Head of caudate nucleus (tissue), 42 donors: ENCODE measurements at regions not wholly inside any gene's neighbourhood (a gene's known extent, or its start where the extent isn't known, plus 50 kb on each side); places are given as distances from the start of the nearest gene placed in this dataset.
A peak's percentile ranks its signal among the peaks of the same experiment; 100 is the strongest.
"Not testable (repeated sequence)": the region's sequence is repeated elsewhere in the genome, so short reads cannot be mapped to it uniquely, and the experiment has no call there.

ENCODE experiments used
- DNase-seq, 42 donors: peaks; one replicate each; pipeline versions ENCODE4 v3.0.0 to v3.0.0-alpha.2; 2020 to 2021; ENCODE audit warnings: mixed read lengths in 7 of 42
- intact Hi-C: fragments of 100-400 bp; cut with DNase I; formaldehyde crosslinking; loops from one replicate; pipeline ENCODE4 v1.15.0; 2022

DNA sequence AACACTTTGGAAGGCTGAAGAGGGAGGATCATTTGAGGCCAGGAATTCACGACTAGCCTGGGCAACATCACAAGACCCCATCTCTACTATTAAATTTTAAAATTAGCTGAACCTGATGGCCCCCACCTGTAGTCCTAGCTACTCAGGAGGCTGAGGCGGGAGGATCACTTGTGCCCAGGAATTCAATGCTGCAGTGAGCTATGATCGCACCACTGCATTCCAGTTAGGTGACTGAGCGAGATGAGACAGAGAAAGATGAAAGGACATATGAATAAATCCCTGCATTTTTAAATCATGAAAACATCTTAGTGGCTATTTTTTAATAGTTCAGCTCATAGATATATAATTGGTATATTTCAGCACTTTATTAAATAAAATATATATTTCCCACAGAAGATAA, 93.8 kb downstream of the GPR63 start:
- intact Hi-C loops, result no loop called here
- no peak for DNase-seq

DNA sequence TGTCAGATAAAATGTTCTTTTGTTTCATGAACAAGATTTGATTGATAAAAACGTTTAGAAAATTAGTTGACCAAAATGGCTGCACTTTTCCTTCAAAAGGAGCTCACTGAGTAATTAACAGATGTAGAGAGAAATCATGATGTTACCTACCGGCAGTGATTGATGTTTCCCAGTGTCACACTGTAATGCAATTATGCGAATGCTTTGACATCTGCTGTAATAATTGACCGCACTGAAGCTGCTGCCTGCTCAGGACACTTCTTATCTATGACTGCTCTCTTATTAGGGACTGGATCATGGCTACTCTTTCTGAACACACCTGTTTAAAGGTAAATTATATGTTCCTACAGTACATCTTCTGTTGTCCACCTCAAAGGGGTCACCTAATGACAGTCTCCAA, 94.6 kb downstream of the GPR63 start:
- DNase-seq, result no peak

DNA sequence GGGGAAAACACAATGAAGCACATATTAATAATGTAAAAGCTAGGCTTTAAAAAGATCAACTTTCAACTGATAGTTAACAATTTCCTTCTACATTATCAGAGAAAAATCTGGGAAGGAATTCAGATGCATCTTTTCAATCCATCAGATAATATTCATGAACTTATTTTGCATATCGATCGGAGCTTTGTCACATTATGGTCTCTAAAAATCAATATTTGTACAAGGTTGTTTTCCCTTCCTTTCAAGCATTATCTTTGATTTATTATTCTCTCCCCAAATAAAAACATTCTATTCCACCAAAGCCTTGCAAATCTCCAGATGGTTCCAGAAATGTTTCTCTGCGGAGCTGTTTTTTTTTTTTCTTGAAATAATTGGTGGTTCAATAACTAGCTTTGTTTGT, 101.9 kb downstream of the GPR63 start:
- no peak for DNase-seq
- intact Hi-C loops, result no loop called here

More for the DNA sequence above, 94.6 kb downstream of the GPR63 start:
- intact Hi-C loops, result no loop called here

DNA sequence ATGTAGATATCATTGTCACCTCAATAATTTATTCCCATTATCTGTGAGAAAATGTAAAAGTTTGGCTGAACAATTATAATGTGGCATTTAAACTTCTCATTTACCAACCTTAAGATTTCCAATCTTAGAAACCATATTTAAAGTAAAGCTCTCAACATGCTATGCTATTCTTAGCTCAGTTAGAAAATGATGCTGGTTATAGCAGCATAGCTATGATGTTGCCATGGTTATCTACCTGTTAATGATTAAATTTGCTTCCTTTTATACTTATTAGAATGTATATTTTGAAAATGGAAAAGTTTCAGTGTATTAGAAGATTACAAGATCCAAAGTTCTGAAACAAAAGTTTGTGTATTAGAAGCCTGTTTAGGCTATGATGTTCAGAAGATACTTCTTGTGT, 110.1 kb downstream of the GPR63 start:
- DNase-seq, result no peak
- intact Hi-C loops, result no loop called here

DNA sequence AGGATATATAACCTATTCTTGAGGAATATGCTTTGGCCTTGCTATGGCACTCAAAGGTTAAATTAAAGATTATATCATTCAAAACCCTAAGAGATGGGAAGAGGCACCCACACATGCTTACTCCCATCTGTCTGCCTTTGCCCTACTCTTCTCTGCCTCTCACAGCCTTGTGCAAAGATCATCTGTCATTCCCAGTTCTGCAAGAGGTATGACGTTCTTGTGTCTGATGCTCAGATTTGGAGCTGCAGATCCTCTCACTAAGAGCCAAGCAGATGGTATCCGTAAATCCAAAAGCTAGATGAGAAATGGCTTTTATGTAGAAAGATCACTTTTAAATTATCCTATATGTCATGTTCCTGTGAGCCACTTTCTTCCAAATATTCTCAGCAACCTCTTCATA, 112.0 kb downstream of the GPR63 start:
- DNase-seq, result peak in 14 of 42 donors; percentile 3 to 70 (median 30)
- intact Hi-C loops, result no loop called here

DNA sequence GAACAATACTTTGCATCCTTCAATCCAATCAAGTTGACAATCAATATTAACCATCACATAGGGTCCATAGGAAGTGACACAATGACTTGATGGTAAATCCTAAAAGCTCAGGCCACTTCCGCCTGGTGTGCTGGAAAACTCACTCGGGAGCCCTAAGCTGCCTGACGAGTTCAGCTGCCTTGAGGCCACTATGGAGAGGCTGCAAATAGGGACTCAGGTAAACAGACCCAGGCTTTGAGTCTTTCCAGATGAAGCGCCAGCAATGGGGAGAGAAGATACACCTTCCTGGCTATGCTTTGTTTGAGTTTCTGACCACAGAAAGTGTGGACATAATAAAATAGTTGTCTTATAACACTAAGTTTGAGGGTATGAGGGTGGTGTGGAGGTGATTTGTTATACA, 112.6 kb downstream of the GPR63 start:
- intact Hi-C loops, result no loop called here
- no peak for DNase-seq

DNA sequence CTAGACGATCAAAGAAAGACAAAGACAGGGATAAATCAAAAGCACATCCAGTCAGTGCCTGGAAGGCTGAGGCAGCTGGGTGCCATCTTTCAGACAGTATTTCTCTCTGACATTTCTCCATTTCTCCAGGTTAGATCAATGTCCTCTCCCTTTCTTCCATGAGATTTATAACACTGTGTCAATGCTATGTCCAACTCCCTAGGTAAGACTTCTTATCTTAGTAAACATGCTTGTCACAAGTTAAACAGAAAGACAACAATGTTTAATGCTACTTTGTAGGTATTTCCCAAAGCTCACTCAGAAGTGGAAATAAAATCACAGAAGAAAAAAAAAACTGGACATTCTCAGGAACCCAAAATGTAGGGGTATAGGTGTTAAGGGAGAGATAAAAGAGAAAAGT, 113.9 kb downstream of the GPR63 start:
- DNase-seq, result no peak
- intact Hi-C loops, result no loop called here

DNA sequence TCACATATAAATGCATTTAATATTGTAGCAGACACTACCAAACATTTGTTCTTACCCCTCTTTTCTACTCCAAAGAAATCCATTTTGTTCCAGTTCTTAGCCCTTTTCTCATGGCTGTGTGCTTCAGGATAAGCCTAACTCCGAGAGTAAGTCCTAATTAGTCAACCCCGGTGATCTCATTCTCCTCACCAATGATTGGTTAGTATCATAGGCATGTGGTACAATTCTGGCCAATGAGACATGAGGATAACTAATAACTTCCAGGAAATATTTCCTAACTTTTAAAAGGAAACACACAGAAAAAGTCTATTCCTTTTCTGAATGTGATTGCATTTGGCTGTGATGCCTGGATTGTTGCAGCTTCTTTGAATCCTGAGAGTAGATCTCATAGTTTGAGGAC, 116.0 kb downstream of the GPR63 start:
- intact Hi-C loops, result no loop called here
- DNase-seq, result no peak

DNA sequence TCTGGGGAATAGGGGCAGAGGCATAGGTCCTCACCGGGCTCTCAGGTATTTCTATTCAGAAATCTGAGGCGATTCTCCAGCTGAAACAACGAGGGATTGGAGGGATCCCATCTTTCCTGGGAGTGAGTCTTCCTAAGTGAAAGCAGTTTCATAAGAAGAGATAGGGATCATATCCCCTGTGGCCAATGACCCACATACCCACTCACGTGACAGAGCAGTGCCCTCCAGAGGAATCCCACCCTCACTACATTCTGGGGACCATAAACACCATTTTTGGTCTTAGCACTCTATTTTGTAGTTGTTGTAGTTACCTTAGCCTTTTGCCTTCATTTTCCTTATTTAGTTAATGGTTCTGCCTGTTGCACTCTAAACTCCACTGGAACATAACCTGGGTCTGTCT, 121.1 kb downstream of the GPR63 start:
- DNase-seq, result no peak
- intact Hi-C loops, result no loop called here

DNA sequence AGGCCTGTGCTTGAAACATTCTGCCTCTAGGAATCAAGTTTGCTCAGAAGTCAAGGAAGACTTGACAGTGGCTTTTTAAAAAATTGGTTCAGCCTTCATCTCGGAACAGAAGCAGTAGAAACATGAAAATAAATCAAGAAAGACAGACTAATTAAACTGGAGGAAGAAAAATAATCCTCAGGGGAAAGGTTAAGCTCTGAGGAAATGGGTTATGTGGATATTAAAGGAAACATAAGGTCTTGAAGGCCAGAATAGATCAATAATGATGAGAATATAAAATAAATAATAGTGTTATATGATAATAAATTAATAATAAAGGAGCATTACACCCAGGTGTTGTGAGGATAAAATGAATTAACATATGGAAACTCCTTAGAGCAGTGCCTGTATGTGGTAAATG, 121.7 kb downstream of the GPR63 start:
- intact Hi-C loops, result no loop called here
- no peak for DNase-seq

DNA sequence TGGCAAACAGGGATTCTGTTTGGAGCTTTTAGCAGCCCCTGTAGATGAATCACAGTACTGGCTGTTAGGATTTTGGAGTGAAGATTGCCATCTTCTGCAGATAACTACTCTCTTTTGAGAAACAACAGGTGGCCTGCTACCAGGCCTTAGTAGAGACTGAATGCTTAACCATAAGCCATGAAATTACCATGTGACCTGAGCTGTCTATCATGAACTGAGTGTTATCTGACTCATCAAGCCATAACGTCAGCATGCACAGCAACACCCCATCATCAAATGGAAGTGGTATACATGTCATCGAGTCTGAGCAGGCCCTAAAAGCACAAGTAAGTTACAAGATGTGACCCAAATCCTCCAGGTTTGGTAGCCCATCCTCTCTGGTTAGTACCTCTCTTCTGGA, 132.6 kb downstream of the GPR63 start:
- DNase-seq, result no peak
- intact Hi-C loops, result no loop called here

DNA sequence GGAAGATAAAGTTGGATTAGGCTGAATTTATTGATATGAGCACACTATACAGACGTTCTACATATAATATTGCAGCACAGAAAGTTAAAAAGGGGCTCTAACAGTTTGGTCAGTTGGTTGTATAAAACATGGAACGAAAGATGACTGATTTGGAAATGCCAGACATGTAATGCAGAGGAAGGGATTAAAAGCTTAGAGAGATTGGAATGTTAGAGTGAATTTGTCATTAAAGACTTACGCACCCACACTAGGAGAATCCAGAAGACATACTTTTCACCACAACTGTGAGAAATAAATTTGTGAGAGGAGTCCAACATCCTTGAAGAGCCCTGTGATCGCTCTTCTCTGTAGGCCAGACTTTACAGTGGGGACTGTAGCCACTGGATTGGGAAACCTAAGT, 134.7 kb downstream of the GPR63 start:
- intact Hi-C loops, result no loop called here
- no peak for DNase-seq

DNA sequence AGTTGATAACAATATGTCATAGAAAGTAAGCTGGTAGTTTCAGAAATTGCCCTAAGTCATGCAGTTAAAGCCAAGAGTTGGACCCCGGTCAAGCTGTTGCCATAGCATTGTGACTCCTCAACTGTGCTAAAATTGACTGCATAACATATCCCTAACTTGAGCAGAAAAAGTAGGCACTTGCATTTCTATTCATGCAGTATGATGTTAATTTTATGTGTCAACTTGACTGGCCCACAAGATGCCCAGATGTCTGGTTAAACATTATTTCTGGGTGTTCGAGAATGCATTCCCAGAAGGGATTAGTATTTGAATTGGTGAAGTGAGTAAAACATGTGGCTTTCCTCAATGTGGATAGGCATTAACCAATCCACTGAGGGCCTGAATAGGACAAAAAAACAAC, 136.4 kb downstream of the GPR63 start:
- intact Hi-C loops, result no loop called here
- DNase-seq, result no peak

DNA sequence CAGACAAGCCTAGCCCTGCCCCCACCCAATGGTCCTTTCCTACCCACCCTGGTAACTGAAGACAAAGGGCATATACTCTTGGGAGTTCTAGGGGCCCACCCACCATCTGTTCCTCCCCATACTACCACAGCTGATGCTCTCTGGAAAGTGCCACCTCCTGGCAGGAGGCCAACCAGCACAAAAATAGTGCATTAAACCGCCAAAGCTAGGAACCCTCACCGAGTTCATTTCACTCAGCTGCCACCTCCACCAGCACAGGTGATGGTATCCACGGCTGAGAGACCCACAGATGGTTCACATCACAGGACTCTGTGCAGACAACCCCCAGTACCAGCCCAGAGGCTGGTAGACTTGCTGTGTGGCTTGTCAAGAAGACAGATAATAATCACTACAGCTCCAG, 131.5 kb downstream of the FHL5 start:
- DNase-seq, intact Hi-C loops: not testable (repeated sequence)

DNA sequence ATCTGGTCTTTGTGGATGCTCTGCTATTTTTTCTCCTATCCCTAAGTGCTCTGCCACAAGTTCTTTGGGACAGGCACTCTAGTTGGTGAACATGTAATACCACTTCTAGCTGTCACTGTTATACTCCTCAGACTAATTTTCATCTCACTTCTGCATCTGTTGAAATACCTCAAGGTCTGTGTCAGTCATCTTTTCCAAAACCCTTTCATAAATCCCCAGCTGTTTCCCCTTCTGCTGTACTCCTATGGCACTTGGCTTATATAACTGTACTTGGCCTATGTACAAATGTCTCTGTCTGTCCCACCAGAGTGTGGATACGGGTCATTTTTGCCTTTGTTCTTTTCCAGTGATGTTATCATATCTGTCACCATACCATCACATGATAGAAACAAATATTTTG, 124.2 kb downstream of the FHL5 start:
- no peak for DNase-seq

DNA sequence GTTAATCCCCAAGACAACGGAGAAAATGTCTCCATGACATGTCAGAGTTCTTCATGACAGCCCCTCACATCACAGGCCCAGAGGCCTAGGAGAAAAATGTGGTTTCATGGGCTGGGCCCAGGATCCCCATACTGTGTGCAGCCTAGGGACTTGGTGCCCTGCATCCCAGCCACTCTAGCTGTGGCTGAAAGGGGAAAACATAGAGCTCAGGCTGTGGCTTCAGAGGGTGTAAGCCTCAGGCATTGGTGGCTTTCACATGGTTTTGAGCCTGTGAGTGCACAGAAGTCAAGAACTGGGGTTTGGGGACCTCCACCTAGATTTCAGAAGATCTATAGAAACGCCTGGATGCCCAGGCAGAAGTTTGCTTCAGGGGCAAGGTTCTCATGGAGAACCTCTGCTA, 122.8 kb downstream of the FHL5 start:
- no peak for DNase-seq
- intact Hi-C loops, result no loop called here

More for the DNA sequence above, 124.2 kb downstream of the FHL5 start:
- intact Hi-C loops, result no loop called here

DNA sequence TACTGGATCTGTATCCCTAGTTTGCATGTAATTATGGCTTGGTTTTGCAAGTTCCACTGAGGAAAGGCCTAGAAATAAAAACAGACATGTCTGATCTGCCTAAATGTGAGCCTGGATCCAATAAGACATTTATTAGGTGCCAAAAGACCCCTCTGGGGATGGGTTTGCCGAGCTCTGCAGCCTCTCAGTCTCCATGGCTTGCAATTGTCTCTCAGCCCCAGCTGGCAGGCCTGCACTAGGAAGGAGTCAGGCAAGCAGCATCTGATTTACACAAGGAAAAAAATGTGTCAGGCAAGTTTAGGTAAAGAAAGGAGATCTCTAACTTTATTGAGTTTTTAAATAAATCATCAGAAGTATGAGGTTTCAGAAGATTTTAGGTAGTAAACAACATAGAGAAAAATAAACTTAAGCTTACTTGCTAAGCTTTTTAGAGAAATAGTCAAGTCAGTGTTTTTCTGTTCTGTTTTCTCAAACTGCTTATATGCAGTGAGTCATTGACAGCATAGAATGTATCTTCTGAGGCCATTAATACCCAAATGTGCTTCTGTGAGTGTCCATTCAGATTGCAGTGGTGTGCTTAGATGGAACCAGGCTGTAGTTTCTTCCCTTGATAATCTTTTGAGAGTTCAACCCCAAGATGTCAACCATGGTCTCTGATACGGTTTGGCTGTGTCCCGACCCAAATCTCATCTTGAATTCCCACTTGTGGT, 121.0 kb downstream of the FHL5 start:
- intact Hi-C loops, result no loop called here

DNA sequence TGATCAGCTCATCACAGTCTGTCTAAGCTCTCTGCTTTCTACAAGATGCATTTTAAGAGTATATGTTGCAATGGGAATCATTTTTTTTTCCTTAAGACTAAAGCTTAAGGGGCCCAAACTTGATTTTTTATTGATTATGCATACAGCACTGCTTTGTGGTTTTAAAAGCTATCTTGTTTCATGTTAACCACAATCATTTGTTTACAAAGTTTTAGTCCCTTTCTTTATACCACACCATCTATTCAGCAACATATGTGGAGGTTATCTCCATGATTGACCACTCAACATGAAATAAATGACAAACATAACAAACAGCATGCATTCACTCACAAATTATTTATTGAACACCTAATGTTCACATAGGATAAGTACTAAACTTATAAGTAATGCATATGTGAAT, 119.1 kb downstream of the FHL5 start:
- intact Hi-C loops, result no loop called here
- DNase-seq, result no peak

More for the DNA sequence above, 121.0 kb downstream of the FHL5 start:
- DNase-seq, result no peak

DNA sequence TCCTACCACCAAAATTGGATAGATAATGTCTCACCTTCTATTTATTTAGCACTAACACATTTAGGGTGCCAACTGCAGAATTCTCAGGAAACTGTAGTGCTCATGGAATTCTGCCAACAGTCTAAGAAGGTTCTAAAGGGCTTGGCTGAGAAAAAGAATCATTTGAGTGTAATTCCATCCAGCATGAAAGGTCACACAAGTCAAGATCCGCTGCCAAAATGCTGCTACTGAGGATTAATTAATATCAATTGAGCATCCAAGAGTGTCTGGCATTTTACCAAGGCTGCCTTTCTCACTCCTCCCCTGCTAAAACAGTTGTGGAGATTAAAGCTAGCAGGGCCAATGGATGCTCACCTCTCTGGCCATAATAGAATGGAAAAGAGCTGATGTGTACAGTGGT, 112.7 kb downstream of the FHL5 start:
- DNase-seq, result peak in 1 of 42 donors; percentile 3
- intact Hi-C loops, result no loop called here
